GM12878 (cell line): ENCODE measurements at regions not wholly inside any gene's neighbourhood (a gene's known extent, or its start where the extent isn't known, plus 50 kb on each side); places are given as distances from the start of the nearest gene placed in this dataset.

Experiments
- CEBPB ChIP-seq, 2 experiments: fragments of 150-350 bp in 1 of 2; IDR thresholded peaks; 2 replicates each; pipeline ENCODE4 v1.6.1; 2012 to 2014; ENCODE audit warnings: low read depth in 2 of 2, low read length in 2 of 2, borderline replicate concordance in 1 of 2, inconsistent platforms in 1 of 2
- CHD2 ChIP-seq: IDR thresholded peaks from 2 replicates; pipeline ENCODE4 v1.6.1; 2011; ENCODE audit warnings: low read depth, low read length, improper control_type of control experiment, borderline replicate concordance
- E2F4 ChIP-seq: IDR thresholded peaks from 2 replicates; pipeline ENCODE4 v1.6.1; 2012; ENCODE audit warnings: low read depth, low read length, improper control_type of control experiment
- EED ChIP-seq: sonication (generic); IDR thresholded peaks from 2 replicates; pipeline ENCODE4 v1.6.1; 2016; ENCODE audit warnings: antibody characterized with exemption, low read depth
- EZH2 ChIP-seq: IDR thresholded peaks from 2 replicates; pipeline ENCODE4 v1.6.1; 2012; ENCODE audit warnings: low read depth, mild to moderate bottlenecking, control low read depth, inconsistent platforms, low read length, borderline replicate concordance; ENCODE audit not compliant: control insufficient read depth
- JUNB ChIP-seq: IDR thresholded peaks from 2 replicates; pipeline ENCODE4 v1.6.1; 2016; ENCODE audit warnings: antibody characterized with exemption, mild to moderate bottlenecking
- KAT2A ChIP-seq: conservative IDR thresholded peaks from 2 replicates; pipeline ENCODE4 v1.6.1; 2011; ENCODE audit warnings: low read depth, low read length; ENCODE audit not compliant: control insufficient read depth
- RCOR1 ChIP-seq: conservative IDR thresholded peaks from 2 replicates; pipeline ENCODE4 v1.6.1; 2012; ENCODE audit warnings: low read depth, low read length, improper control_type of control experiment
- SPI1 ChIP-seq: IDR thresholded peaks from 2 replicates; pipeline ENCODE4 v1.6.1; 2011; ENCODE audit warnings: low read depth, mild to moderate bottlenecking, low read length, moderate library complexity, borderline replicate concordance; ENCODE audit not compliant: insufficient read depth
- TAF1 ChIP-seq: IDR thresholded peaks from 2 replicates; pipeline ENCODE4 v1.6.1; 2011; ENCODE audit warnings: mild to moderate bottlenecking, low read depth, low read length, borderline replicate concordance
- TF ChIP-seq, protein P1 (sequence below): fragments of 450-650 bp; formaldehyde crosslinking; IDR thresholded peaks from 2 replicates; pipeline ENCODE4 v1.4.0; 2020; ENCODE audit warnings: mild to moderate bottlenecking, moderate library complexity
- TF ChIP-seq, protein P2 (sequence below), 3 experiments: IDR thresholded peaks in 2 of 3; conservative IDR thresholded peaks in 1 of 3; 2 replicates each; pipeline ENCODE4 v1.5.1; 2011; ENCODE audit warnings: low read depth in 3 of 3, low read length in 3 of 3, mild to moderate bottlenecking in 3 of 3, control low read depth in 2 of 3, moderate library complexity in 2 of 3, inconsistent platforms in 1 of 3, mixed read lengths in 1 of 3; ENCODE audit not compliant: control insufficient read depth in 2 of 3, insufficient read depth in 1 of 3; ENCODE audit errors: extremely low read depth in 1 of 3

GRCh38 chr5:72656331-72656730, 149.1 kb upstream of the ZNF366 start:
- TF ChIP-seq, protein P1, sequence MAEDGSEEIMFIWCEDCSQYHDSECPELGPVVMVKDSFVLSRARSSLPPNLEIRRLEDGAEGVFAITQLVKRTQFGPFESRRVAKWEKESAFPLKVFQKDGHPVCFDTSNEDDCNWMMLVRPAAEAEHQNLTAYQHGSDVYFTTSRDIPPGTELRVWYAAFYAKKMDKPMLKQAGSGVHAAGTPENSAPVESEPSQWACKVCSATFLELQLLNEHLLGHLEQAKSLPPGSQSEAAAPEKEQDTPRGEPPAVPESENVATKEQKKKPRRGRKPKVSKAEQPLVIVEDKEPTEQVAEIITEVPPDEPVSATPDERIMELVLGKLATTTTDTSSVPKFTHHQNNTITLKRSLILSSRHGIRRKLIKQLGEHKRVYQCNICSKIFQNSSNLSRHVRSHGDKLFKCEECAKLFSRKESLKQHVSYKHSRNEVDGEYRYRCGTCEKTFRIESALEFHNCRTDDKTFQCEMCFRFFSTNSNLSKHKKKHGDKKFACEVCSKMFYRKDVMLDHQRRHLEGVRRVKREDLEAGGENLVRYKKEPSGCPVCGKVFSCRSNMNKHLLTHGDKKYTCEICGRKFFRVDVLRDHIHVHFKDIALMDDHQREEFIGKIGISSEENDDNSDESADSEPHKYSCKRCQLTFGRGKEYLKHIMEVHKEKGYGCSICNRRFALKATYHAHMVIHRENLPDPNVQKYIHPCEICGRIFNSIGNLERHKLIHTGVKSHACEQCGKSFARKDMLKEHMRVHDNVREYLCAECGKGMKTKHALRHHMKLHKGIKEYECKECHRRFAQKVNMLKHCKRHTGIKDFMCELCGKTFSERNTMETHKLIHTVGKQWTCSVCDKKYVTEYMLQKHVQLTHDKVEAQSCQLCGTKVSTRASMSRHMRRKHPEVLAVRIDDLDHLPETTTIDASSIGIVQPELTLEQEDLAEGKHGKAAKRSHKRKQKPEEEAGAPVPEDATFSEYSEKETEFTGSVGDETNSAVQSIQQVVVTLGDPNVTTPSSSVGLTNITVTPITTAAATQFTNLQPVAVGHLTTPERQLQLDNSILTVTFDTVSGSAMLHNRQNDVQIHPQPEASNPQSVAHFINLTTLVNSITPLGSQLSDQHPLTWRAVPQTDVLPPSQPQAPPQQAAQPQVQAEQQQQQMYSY (CRISPR knock-in tag) = no peak
- TF ChIP-seq RCOR1 = no peak
- TF ChIP-seq TAF1 = no peak
- TF ChIP-seq E2F4 = no peak
- no peak for TF ChIP-seq EZH2
- TF ChIP-seq, protein P2, sequence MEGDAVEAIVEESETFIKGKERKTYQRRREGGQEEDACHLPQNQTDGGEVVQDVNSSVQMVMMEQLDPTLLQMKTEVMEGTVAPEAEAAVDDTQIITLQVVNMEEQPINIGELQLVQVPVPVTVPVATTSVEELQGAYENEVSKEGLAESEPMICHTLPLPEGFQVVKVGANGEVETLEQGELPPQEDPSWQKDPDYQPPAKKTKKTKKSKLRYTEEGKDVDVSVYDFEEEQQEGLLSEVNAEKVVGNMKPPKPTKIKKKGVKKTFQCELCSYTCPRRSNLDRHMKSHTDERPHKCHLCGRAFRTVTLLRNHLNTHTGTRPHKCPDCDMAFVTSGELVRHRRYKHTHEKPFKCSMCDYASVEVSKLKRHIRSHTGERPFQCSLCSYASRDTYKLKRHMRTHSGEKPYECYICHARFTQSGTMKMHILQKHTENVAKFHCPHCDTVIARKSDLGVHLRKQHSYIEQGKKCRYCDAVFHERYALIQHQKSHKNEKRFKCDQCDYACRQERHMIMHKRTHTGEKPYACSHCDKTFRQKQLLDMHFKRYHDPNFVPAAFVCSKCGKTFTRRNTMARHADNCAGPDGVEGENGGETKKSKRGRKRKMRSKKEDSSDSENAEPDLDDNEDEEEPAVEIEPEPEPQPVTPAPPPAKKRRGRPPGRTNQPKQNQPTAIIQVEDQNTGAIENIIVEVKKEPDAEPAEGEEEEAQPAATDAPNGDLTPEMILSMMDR (IDR thresholded peaks at IDR 0.05 in 2 of 3, conservative IDR thresholded peaks at IDR 0.05 in 1 of 3; ENCODE audit: control insufficient read depth in 2 of 3, extremely low read depth in 1 of 3, insufficient read depth in 1 of 3, low read depth in 3 of 3, low read length in 3 of 3) = no peak
- TF ChIP-seq CHD2 = no peak
- TF ChIP-seq SPI1 = no peak
- no peak for TF ChIP-seq EED
- TF ChIP-seq JUNB = no peak
- TF ChIP-seq CEBPB (IDR thresholded peaks at IDR 0.05; ENCODE audit: borderline replicate concordance in 1 of 2, low read depth in 2 of 2, low read length in 2 of 2) = no peak
- no peak for TF ChIP-seq KAT2A
